Esophagus muscularis mucosa (tissue), 4 donors: ENCODE measurements at regions not wholly inside any gene's neighbourhood (a gene's known extent, or its start where the extent isn't known, plus 50 kb on each side); places are given as distances from the start of the nearest gene placed in this dataset.

Experiments
- CTCF ChIP-seq, 3 experiments: fragments of 200-600 bp in 2 of 3; fragments of 450-650 bp in 1 of 3; sonication (generic) in 2 of 3; IDR thresholded peaks; one replicate each; pipeline ENCODE4 v1.5.1; 2017 to 2019; ENCODE audit warnings: antibody characterized with exemption in 3 of 3, mild to moderate bottlenecking in 2 of 3, moderate library complexity in 1 of 3
- EP300 ChIP-seq: sonication (generic); formaldehyde crosslinking; IDR thresholded peaks from one replicate; pipeline ENCODE4 v1.6.1; 2017; ENCODE audit warnings: antibody characterized with exemption
- POLR2A ChIP-seq: fragments of 450-650 bp; IDR thresholded peaks from one replicate; pipeline ENCODE4 v1.6.1; 2017; ENCODE audit warnings: antibody characterized with exemption, moderate library complexity, mild to moderate bottlenecking, low read depth

DNA sequence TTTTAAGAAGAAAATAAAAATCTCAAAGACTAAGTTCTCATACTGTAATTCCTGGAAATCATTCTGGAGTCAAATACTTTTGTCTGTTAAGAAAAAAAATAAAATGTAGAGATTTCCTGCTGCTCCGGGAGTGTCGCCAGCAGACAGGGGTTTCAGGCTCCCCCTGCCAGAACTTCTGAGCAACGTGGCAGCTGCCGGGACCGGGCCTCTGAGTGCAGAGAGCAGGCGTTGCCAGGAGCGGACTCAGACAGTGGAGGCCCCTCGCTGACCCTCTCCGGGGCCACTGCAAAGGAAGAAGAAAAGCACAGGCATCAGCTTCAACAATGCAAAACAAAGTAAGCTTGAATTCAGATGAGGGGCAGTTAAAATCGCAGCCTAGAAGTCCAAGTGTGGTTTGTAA is 95.5 kb downstream of the THBS2 start:
- TF ChIP-seq CTCF (IDR thresholded peaks at IDR 0.05) (no peak), EP300 (no peak), POLR2A (no peak)
